ENCODE measurements at regions not wholly inside any gene's neighbourhood (a gene's known extent, or its start where the extent isn't known, plus 50 kb on each side); places are given as distances from the start of the nearest gene placed in this dataset.

GRCh38 chr7:131795400-131795799 is 239.0 kb upstream of the PODXL start:
- TF ChIP-seq CTCF (IDR thresholded peaks at IDR 0.05; ENCODE audit: low read length): no peak
- TF ChIP-seq EZH2 (IDR thresholded peaks at IDR 0.05; ENCODE audit: borderline replicate concordance, low read length): no peak
